WTC11 (cell line): ENCODE measurements at regions not wholly inside any gene's neighbourhood (a gene's known extent, or its start where the extent isn't known, plus 50 kb on each side); places are given as distances from the start of the nearest gene placed in this dataset.

Experiments used
- ATF3 ChIP-seq: sonication (generic); formaldehyde crosslinking; conservative IDR thresholded peaks from 2 replicates; pipeline ENCODE4 v1.8.1; 2022; ENCODE audit warnings: mild to moderate bottlenecking, missing genetic modification reagents
- CTCF ChIP-seq: fragments of 200-600 bp; IDR thresholded peaks from 2 replicates; pipeline ENCODE4 v1.8.0; 2022; ENCODE audit warnings: antibody characterized with exemption
- E2F4 ChIP-seq: sonication (generic); formaldehyde crosslinking; IDR thresholded peaks from 2 replicates; pipeline ENCODE4 v1.8.1; 2022; ENCODE audit warnings: low read depth, mild to moderate bottlenecking, moderate library complexity, missing genetic modification reagents, borderline replicate concordance
- IRF1 ChIP-seq: sonication (generic); formaldehyde crosslinking; IDR thresholded peaks from 2 replicates; pipeline ENCODE4 v1.8.0; 2023; ENCODE audit warnings: missing genetic modification reagents
- SP1 ChIP-seq: sonication (generic); formaldehyde crosslinking; conservative IDR thresholded peaks from 2 replicates; pipeline ENCODE4 v1.8.1; 2022; ENCODE audit warnings: missing genetic modification reagents
- TCF7 ChIP-seq: sonication (generic); formaldehyde crosslinking; IDR thresholded peaks from 2 replicates; pipeline ENCODE4 v1.8.0; 2022; ENCODE audit warnings: mild to moderate bottlenecking, low read depth, missing genetic modification reagents, moderate library complexity
- ZBTB21 ChIP-seq: sonication (generic); formaldehyde crosslinking; IDR thresholded peaks from 2 replicates; pipeline ENCODE4 v1.8.1; 2023; ENCODE audit warnings: mild to moderate bottlenecking, missing genetic modification reagents, borderline replicate concordance
- ZNF121 ChIP-seq: sonication (generic); formaldehyde crosslinking; IDR thresholded peaks from 2 replicates; pipeline ENCODE4 v1.8.0; 2023; ENCODE audit warnings: missing genetic modification reagents

GRCh38 chr5:44022622-44023021 is 366.6 kb downstream of the FGF10 start:
- TF ChIP-seq CTCF = no peak
- no peak for TF ChIP-seq SP1 (CRISPR knock-in tag)
- TF ChIP-seq IRF1 (CRISPR knock-in tag) = no peak
- TF ChIP-seq ZNF121 (CRISPR knock-in tag) = no peak
- TF ChIP-seq ATF3 (CRISPR knock-in tag) = no peak
- TF ChIP-seq TCF7 (CRISPR knock-in tag) = no peak
- TF ChIP-seq E2F4 = no peak
- no peak for TF ChIP-seq ZBTB21
